ENCODE measurements at regions not wholly inside any gene's neighbourhood (a gene's known extent, or its start where the extent isn't known, plus 50 kb on each side); places are given as distances from the start of the nearest gene placed in this dataset.

GRCh38 chr2:136468799-136469369 lies 296.5 kb upstream of the THSD7B start:
- DNase-seq (ENCODE audit: low spot score): no peak

GRCh38 chr2:136452528-136452927 lies 312.8 kb upstream of the THSD7B start:
- no peak for DNase-seq (ENCODE audit: low spot score)

DNA sequence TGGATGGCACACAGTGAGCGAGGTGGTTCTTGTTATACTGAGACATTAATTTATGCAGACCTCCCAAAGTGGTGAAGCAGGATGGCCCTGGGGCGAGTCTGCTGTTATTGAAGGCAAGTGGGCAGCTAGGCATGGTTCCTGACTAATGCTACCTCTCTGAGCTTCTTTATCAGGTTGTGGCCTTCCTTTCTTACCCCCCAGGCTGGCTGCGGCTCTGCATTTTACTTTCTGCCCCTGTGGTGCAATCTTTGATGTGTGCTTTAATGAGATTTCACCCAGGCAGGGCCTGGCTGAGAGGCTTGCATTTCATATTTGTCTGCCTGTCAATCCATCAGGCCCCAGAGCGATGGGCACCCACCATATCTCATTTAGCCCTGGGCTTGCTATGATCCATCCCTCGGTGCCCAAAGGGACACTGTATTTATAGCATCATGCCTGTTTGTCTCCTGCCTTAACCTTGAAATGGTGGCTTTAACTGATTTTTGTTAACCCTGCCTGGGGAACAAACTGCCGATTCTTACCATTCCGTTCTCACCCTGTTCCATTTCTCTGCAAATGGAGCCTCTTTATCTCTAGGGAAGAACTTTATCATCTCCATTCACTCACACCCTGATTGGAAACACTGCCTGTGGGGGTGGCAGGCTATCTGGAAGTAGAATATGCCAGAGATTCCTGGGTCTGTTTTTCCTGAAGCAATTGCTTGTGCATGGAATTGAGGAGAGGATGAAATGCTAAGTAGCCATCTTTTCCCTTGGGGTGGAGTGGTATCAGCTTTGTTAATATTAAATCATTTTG lies 316.2 kb upstream of the THSD7B start:
- DNase-seq (ENCODE audit: low spot score): no peak

- DNase-seq (ENCODE audit: low spot score): no peak
These were observed 316.9 kb upstream of the THSD7B start for GRCh38 chr2:136448432-136448831.

GRCh38 chr2:136444323-136444722 lies 321.0 kb upstream of the THSD7B start:
- DNase-seq (ENCODE audit: low spot score): no peak

DNA sequence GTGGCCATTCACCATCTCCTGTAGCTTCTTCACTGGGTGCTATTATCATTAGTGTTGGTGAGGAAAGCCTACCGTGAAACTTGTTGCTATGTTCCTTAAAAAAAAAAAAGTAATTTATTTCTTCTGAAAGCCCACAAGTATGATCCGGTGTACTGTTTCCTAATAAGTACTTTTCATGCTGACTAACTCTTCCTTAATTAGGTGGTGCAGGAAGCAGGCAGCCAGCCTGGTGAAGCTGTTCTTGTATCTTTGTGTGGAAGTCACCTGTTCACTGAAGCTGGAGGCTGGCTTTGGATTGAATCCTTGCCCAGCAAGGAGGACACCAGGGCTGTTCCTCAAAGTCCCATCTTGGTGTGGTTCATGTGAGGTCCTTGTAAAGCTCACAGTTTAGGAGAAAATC lies 321.7 kb upstream of the THSD7B start:
- DNase-seq (ENCODE audit: low spot score): no peak

- no peak for DNase-seq (ENCODE audit: low spot score)
These were observed 323.2 kb upstream of the THSD7B start for GRCh38 chr2:136441979-136442714.

DNA sequence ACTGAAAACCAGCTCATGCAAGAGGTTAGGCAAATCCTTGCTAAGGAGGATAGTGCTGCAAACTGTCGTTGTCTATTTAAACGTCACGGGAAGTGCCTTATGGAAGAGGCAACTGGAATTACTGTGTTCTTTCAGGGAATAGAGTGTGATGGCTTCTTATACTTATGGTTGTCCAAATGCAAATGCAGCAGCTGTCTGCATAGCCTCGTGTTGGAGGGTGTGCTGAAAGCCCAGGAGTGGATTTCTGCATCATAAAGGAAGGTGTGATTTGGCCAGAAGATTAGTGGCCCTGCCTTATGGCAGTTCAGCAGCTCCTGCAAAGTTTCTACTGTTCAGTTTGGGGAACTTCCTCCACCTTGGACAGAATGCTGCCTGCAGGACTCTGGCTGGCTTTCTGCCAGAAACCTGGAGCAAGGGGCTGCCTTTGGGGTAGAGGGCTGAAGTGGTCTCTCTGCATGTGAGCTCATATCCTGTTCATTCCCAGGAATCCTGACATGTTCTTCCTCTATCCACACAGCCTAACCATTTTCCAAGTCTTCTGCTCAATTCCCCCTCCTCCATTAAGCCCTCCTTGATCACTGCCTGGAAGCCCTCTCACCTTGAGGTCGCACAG lies 321.2 kb upstream of the CXCR4 start:
- DNase-seq (ENCODE audit: low spot score): no peak

DNA sequence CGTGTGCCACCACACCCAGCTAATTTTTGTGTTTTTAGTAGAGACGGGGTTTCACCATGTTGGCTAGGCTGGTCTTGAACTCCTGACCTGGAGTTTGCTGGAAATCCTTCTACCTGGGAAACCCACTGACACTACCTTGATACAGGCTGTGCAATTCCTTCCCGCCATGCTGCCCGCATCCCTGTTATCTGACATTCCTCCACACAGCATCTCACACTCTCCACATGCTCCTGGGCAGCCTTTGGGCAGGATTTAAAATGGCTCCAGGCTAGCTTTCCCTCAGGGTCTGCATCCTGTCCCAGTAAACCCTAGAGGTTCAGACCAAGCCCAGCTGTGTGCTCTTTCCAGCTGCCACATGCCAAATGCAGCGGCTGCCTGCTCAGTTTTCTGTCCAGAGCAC lies 319.5 kb upstream of the CXCR4 start:
- no peak for DNase-seq (ENCODE audit: low spot score)

DNA sequence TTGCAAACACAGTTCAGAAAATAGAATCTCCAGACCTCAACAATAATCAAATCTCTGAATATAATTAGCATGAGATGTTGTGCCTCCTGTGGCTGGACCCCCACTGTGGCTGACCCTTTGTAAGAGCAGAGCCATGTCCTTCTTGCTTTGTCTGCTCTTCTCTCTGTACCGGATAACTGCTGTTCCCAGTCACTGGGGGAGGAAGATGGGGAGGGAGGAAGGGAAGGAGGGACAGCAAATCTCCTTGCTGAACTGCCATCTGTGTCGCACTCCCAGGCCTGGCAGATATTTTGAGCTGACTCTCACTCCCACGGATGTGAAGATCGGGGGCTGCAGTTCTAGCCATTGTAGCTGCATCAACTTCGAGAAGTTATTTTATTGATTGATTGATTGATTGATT lies 319.0 kb upstream of the CXCR4 start:
- DNase-seq (ENCODE audit: low spot score): no peak

DNA sequence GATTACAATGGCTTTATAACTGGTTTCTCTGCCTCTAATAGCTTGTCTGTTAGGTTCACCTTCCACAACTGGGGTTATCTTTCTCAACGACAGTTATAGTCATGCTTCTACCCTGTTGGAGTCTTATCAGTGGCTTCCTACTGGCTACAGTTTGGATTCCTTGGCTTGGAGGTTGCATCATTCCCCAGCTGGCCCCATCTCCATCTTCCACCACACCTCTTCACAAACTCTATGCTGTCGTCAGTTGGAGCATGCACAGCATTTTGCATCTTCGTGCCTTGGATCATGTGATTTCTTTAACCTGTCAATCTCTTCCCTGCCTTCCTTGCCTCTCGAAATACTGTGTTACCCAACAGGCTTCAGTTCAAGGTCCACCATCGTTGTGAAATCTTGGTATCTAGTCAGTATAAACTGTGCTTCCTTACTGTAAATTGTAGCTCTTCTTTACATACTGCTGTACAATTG lies 316.3 kb upstream of the CXCR4 start:
- DNase-seq (ENCODE audit: low spot score): no peak

DNA sequence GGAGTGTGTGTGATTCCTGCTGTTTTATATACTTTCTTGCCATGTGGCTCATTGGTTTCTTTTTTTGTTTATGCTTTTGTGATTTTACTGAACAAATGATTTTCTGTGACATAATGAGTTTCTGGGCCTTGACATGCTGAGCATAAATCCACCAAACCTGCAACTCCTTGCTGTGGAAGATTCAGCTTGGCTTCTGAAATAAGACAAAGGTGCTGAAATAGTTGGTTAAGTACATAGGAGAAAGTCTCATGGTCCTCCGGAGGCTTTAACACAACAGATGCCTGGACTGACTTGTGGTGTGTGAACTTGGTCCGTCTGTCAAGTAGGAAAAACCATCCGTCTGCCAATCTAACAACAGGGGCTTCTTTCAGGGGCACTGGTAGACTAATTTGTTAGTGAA lies 315.3 kb upstream of the CXCR4 start:
- no peak for DNase-seq (ENCODE audit: low spot score)

DNA sequence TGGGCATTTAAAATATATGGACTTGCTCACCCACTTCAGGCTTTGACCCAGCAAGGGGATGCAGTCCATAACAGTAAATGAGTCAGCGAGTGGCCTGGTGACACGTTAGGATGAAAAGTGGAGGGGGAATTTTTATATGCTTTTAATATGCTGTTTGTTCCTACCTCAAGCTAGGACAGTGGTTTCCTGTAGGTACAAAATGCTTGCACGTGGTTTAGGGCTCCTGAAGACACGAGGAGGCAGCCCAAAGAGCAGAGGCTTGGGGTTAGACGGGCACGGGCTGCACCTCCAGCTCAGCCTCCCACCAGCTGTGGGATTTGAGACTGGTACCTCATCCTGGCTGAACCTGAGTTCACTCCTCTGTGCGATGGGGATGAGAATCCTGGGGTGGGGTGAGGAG lies 306.2 kb upstream of the CXCR4 start:
- DNase-seq (ENCODE audit: low spot score): no peak

GRCh38 chr2:136423516-136423996 lies 305.6 kb upstream of the CXCR4 start:
- peak; percentile 45 for DNase-seq (ENCODE audit: low spot score)

- DNase-seq (ENCODE audit: low spot score): no peak
These were observed 304.6 kb upstream of the CXCR4 start for GRCh38 chr2:136422512-136422911.

DNA sequence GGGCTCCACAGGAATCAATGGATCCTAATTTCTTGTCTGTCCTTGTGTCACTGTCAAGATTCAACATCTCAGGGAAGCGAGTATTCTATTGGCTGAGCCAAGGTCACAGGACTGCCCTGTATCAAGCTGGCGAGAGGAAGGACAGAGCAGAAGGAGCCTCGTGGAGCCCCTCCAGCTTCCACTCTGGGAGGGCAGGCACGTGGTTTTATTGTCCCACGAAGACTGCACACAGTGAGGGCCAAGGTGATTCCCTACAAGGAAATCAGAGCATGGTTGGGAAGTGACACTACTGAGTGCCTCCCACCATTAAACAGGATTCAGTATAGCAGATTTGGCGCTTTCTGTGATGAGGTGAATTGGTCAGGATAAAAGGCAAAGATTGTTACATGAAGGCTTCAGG lies 302.4 kb upstream of the CXCR4 start:
- DNase-seq (ENCODE audit: low spot score): no peak

DNA sequence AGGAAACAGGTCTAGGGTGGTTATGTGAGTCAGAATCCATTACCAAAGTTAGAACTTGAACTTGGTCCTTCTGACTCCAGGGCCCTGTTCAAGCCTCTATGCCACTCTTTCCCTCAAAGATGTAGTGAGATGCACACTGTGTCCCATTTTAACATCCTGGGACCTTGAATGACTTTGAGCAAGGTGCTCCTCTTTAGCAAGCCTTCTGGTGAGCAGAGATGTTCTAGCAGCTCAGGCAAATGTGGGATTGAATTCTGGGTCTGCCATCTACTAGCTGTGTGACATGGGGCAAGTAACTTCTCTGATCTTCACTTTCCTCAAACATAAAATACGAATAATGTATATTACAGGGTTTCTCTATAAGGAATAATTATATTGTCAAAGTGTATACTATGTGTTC lies 294.0 kb upstream of the CXCR4 start:
- DNase-seq (ENCODE audit: low spot score): no peak

- DNase-seq (ENCODE audit: low spot score): no peak
These were observed 292.7 kb upstream of the CXCR4 start for GRCh38 chr2:136410673-136411072.

GRCh38 chr2:136408795-136409194 lies 290.8 kb upstream of the CXCR4 start:
- no peak for DNase-seq (ENCODE audit: low spot score)

- DNase-seq (ENCODE audit: low spot score): no peak
These were observed 290.0 kb upstream of the CXCR4 start for GRCh38 chr2:136407952-136408318.

DNA sequence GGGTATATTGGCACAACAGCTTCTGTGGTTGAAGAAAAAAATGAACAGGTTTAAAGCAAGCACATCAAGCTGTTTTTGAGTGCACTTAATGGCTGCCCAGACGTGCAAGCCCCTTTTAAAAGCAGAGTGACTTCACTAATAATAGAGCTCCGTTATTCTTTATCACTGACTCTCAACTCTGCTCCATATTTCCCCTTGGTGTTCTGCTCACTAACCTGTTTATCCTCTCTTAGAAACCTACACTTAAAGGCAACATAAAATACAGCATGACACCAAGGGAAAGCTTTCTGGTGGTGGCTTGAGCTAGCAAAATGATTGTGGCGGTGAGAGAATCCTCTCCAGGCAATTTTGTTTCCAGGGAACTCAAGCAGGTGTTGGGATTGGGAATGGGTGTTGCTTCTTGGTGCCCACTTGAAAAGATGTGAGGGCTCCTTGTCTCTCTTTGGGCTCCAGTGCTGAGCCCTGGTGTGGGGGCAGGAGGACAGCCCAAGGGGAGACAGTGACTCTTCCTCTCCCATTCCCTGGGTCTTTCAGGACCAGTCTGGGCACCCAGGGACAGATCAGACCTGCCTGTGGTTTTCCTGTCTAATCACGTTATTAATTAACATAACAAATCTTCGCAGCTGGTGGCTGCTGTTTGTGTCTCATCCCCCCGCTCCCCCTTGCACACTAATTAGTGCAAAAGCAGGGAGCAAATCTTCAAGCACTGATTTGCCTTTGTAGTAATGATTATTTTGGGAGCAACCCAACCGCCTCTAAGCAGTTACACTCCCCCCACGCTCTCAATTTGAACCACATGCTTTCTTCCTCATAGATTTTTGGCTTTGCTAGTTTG lies 289.4 kb upstream of the CXCR4 start:
- no peak for DNase-seq (ENCODE audit: low spot score)

DNA sequence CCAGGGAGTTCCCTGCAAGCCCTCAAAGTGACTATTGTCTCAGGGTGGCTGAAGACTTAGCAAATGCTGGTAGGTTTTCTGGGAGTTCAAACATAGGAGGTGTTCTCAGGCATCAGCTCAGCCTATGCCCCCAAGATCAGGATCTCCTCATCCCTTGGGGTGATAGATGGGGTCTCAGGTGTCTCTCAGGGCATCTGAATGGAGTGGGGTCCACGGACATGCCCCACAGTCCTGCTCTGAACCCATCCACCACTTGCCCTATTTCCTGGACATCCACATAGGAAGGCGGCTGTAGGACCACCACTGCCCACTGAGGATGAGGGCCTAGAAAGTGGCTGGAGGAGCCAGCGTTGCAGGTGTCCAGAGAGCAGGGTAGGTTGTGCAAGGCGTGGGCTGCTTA lies 287.0 kb upstream of the CXCR4 start:
- no peak for DNase-seq (ENCODE audit: low spot score)

All from COLO829 (cell line).